ENCODE measurements at regions not wholly inside any gene's neighbourhood (a gene's known extent, or its start where the extent isn't known, plus 50 kb on each side); places are given as distances from the start of the nearest gene placed in this dataset.

DNA sequence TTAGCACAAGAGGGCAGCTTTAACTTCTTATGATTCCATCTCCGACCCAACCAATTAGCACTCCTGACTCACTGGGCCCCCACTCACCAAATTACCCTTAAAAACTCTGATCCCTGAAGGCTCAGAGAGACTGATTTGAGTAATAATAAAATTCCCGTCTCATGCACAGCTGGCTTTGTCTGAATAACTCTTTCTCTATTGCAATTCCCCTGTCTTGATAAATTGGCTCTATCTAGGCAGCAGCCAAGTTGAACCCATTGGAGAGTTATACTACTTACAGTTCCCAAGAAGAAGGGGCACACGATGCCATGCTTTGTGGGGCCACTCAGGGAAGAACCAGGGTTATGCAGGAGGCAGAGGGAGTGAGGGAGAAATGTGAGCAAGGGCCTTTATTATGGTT lies 632.8 kb downstream of the TSN start:
- DNase-seq (ENCODE audit: low read depth) = no peak

DNA sequence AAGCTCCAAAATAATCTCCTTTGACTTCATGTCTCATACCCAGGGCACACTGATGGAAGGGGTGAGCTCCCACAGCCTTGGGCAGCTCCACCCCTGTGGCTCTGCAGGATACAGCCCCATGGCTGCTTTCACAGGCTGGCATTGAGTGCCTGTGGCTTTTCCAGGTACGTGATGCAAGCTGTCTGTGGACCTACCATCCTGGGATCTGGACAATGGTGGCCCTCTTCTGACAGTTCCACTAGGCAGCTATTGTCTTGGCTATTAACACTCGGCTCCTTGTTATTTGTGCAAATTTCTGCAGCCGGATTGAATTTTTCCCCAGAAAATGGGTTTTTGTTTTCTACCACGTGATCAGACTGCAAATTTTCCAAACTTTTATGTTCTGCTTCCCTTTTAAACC lies 634.2 kb downstream of the TSN start:
- no peak for DNase-seq (ENCODE audit: low read depth)

DNA sequence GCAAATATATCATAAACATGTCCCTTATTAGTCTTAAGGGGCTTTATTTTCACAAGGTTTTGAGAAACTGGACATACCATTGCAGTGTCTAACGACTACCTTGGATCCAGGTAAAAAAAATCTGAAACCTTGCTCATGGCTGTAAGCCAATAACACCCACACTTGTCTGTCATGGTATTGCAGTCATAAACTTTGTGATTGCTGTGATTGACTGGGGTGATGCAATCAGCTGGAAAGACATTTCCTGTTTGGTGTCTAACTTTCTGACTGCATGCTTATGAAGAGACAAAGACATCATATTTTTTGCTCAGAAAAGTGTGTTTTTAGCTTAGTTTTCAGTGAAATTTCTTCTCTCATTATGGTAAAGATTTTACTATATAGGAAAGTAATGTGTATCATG lies 635.0 kb downstream of the TSN start:
- no peak for DNase-seq (ENCODE audit: low read depth)

DNA sequence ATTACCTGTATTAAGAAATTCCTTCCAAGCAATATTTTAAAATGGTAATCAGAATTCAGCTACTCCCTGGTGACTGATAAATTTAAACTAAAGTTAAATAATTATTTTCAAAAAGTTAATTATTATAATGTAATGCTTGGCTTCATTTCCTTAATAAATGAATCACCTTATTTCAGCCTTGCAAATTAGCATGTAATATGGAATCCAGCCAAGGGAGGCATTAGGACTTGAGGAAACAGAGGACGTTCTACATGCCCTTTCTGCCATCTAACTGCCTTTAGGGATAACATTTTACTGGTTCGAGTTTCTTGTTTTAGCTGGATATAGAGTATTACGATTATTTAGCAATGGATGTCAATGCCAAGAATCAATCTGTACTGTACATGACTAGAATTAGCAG lies 636.3 kb downstream of the TSN start:
- no peak for DNase-seq (ENCODE audit: low read depth)

DNA sequence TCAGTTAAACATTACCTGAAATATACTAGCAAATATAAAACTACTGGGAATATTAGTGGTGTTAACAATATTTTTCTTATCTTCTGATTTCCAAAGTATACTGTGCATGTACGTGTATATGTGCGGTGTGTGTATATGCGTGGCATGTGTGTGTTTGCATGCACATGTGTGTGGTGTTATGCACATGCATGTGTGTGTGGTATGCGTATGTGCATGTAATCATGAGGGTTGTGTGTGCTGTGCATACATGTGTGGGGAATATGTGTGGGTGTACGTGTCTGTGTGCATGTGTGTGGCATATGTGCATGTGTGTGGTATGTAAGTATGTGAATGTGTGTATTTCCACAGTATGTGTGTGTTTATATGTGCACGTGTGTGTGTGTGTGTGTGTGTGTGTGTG lies 640.2 kb downstream of the TSN start:
- no peak for DNase-seq (ENCODE audit: low read depth)

DNA sequence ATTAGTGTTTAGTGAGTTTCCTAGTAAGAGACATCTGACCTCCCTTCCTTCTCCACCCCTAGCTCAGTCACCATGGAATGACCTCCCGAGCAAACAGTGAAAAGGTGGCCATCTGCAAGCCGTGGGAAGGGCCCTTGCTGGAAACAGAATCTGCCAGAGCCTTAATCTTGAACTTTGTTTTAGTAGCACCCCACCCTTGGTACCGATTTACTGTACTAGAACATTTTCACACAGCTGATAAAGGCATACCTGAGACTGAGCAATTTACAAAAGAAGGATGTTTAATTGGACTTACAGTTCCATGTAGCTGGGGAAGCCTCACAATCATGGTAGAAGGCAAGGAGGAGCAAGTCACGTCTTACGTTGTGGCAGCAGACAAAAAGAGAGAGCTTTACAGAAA lies 655.8 kb downstream of the TSN start:
- DNase-seq (ENCODE audit: low read depth) = no peak

DNA sequence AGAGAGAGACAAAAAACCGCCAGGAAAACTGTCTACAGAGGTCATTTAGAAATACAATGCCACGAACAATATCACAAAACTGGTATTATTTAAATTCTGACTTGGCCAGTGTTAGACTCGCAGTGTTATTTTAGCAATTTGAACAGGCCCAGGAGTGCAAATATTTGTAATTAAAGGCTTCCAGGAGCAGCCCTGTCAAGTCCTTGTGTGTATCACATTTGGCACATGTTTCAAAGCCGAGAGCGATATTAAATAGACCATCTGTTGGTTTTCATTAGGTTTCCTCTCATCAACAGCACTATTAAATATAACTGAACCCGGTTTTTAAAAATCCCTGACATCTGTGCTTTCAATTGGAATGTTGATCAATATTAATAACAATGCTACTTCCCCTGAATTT lies 656.9 kb downstream of the TSN start:
- no peak for DNase-seq (ENCODE audit: low read depth)

DNA sequence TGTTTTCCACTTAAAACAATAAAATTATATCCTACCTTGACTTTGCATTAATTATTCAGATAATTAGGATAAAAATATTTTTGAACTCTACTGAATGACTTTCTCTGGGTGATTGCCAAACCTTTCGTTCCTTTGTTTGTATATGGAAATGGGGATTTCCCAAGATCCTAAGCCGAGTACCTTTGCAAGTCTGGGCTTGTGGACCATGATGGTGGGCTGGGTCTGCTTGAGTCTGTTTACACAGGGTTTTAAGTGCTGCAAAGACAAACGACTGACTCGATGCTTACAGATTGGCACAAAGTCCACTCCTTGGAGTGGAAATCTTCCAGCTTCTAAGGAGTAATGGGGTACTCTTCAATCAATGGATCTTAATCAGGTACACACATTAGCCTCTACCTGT lies 659.5 kb downstream of the TSN start:
- DNase-seq (ENCODE audit: low read depth) = no peak

DNA sequence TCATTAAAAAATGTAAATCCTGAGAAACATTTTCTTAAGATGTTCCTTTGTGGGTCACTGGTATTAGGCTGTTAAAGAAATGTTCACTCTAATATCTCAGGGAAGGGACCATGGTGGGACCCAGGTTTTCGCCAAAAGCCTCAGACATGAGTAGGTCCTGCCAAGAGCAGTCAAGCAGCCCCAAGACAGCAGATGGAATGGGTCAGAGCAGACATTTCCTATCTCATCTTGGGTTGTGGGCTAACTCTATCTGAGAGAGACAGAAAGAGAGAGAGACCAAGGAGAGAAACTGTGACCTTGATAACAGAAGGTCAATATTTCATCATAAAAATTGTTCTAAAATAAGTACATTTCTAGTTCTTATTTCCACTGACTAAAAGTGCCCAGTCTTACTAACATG lies 661.7 kb downstream of the TSN start:
- DNase-seq (ENCODE audit: low read depth) = no peak

DNA sequence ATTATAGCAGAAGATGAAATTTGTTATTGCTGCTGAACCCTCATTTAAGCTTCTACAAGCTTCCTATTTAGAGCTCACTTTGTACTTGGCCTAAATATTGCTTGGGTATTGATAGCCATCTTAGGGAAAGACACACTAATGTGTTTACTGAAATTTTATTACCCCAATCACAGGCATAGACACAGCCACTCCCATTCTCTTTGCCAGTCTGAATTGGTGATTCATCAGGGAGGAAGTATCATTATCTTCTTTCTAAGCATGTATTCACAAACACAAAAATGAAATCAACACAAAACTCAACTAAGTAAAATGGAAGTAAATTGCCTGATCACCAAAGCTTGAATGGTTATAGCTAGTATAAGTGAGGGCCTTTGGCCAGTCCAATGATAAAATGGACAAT lies 666.3 kb downstream of the TSN start:
- no peak for DNase-seq (ENCODE audit: low read depth)

DNA sequence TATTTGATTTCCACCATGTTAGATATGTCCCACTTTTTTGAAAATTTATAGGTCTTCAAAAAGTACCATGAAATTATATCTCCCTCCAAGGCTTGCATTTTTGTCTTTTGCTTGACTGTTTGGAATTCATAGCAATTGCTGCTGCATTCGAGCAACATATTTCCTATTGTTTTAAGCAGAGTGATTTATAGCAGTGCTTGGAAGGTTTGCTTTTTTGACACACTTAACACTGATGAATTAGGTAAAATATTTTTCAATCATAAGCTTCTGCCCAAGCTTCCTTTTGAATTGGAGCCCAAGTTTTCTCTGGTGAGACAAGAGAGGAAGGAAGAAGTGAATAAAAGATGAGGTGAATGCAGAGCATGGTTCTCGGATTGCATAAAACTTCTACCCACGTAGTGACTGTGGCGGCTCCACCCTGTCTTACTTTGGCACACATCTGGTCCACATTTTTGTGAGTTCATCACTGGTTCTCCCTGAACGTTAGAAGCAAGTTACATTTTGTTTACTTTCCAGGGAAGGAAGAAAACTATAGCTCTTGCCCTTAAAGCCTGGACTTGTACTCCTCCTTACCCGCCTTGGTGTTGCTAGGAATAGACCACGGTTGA lies 667.0 kb downstream of the TSN start:
- no peak for DNase-seq (ENCODE audit: low read depth)

DNA sequence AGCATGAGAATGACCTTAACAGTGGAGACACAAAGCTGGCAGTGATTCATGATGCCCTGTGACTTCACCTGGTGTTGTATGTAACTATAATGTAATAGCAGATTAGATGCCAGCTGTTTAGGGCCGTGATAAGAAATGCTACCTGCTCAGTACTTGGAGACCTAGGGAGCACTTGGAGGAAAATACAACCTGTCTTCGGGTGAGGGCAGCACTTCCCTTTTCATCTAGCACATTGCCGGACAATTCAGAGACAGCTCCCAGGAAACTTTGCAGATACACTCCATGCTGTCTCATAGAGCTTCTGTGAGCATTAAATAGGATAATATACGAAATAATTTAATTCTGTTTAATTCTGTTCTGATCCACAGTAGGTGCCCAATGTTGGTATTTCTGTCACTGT lies 668.5 kb downstream of the TSN start:
- no peak for DNase-seq (ENCODE audit: low read depth)

DNA sequence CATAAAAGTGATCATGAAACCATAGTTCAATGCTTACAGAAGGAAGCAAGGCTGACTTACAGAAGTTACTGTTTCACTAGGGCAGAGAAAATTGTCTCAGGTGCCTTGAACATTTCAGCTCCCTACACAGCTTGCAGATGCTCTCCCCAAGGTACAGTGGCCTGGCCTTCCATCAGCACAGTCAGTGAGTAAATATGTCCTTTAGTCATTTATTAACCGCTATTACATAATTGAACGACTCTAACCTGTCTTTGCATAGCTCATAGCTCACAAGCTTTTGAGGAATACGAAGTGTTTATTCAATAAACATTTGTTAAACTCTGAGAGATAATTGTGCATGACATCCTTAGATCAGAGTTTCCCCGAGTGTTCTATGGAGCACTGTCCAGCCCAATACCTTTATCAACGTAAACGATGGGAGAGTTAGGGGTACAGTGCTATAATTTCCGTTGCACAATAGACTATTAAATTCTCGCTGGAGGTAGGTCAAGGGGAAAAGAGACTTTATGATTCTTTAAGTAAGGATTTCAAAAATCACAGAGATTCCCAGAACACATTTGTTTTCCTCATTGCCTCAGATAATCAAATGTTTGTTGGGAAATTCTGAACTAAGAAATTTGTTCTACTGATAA lies 677.8 kb downstream of the TSN start:
- no peak for DNase-seq (ENCODE audit: low read depth)

DNA sequence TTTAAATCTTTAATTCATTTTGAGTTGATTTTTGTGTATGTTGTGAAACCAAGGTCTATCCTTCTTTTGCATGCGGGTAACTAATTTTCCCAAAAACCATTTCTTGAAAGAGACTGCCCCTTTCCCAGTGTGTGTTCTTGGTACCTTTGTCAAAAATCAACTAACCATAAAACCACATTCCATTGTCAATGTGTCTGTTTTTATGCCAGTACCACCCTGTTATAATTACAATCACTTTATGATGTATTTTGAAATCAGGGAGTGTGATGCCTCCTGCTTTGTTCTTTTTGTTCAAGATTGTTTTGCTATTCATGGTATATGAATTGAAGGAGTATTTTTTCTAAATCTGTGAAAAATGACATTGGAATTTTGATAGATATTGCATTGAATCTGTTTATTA lies 689.6 kb downstream of the TSN start:
- no peak for DNase-seq (ENCODE audit: low read depth)

DNA sequence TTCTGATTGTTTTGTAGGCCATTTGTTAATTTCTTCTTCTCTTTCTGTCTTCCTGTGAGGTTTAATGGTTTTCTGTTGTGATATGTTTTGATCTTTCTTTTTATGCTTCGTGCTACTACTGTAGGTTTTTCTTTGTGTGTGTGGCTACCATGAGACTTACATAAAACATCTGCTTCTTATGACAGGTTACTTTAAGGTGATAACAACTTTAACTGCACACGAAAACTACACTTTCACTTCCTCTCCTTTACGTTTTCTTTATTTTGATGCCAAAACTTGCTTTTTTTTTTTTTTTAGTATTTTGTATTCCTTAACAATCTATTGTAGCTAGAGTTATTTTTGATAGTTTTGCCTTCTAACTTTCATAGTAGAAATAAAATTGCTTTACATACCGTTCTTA lies 691.3 kb downstream of the TSN start:
- no peak for DNase-seq (ENCODE audit: low read depth)

DNA sequence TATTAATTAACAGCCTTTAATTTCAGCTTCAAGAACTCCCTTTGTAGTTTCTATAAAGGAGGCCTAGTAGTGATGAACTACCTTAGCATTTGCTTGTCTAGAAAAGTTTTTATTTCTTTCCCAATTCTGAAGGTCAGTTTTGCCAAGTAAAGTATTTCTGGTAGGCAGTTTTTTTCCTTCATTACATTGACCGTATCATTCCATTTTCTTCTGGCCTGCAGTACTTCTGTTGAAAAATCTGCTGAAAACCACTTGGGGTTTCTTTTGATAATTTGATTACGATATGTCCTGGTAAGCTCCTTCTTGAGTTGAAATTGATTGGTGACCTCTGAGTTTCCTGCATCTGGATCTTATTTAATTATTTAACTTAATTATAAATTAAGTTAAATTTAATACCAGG lies 691.8 kb downstream of the TSN start:
- DNase-seq (ENCODE audit: low read depth) = no peak

DNA sequence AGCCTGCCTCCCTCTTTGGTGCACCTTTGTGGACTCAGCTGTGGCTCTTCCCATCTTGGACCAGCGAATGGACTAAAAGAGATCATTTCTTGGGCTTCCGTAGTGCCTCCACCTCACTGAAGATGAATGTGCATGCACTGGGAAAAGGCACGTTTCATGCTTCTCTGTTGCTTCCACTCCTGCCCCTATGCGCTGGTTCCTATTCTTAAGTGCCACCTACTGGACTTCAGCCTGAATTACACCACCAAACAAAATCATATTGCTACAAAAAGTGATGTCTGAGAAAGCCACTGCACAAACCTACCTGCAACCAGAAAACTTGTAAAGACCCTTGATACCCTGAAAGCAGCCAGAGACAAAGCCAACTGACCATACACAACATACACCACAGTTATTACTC lies 695.6 kb downstream of the TSN start:
- no peak for DNase-seq (ENCODE audit: low read depth)

DNA sequence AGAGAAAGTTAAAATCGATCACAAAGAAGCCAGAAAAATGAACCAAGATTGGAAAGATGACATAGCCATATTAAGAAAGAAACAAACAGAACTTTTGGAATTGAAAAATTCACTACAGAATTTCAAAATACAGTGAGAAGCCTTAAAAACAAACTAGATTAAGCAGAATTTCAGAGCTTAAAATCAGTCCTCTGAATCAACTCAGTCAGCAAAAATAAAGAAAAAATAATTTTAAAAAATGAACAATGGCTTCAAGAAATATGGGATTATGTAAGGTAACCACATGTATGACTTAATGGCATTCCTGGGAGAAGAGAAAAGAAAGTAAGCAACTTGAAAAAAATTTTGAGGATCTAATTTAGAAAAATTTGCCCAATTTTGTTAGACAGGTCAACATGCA lies 696.2 kb downstream of the TSN start:
- no peak for DNase-seq (ENCODE audit: low read depth)

DNA sequence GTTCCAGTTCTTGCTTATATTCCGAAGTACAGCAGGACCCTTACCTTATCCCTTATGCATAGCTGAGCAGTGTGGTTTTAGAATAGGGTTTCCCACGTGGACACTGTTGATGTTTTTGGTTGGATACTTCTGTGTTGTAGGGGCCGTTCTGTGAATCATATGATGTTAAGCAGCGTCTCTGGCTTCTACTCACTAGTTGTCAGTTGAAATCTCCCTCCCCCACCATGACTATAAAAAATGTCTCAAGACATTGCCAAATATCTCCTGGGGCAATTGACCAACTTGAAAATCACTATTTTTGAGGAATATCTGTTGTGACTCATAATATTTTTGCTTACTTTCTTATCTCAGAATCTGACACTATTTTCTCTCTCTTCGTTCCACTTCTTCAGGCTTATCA lies 713.7 kb downstream of the TSN start:
- DNase-seq (ENCODE audit: low read depth) = no peak

DNA sequence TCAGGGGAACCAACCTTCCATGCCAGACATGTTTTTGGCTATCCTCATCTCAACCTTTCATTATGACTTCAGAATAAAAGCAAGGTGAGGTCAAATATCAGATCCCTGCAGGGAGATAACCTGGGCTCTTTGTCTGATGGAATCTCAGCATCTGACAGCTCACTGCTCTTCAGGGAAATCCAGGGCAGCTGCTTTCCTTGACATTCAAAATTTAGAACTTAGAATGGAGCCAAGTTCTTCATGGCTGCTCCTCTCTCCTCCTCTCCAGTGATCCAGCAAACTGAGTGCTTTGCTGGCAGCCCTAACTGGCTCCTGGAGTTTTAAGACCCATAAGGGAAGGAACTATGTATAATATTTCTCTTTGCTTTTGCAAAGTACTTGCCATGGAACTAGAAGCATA lies 716.3 kb downstream of the TSN start:
- no peak for DNase-seq (ENCODE audit: low read depth)

DNA sequence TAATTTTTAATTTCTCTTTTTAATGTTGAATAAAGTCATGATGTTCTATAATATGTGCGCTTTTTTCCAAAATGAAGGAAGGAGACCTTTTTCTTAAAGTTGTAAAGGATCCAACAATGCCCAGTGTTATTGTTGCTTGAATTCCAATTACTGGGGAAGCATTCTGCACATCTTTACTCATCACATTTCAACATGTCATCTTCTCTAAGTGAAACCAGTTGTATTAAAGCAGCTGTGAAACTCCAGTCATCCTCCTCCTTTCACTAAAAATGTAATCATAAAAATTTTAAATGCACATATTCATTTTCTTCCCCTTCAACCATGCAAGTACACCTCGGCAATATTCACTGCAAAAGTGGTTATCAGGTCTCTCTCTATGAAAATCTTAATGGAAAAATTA lies 722.7 kb downstream of the TSN start:
- no peak for DNase-seq (ENCODE audit: low read depth)

DNA sequence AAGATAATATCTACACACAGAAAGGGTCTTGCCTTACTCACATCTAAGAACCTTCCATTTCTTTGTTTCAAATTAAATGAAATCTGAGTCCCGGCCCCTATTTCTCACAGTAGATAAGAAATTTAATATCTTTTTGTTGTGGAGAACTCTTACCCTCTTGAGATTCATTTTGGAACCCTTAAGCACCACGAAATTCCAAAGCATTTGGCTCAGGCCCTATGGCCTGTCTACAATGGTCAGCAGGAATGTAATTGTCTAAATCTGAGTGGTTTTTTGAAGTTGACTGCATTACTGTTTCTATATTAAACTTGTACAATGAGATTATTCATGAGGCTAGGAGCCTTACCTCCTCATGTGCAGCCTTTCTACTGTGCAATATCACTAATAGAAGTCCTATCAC lies 723.3 kb downstream of the TSN start:
- DNase-seq (ENCODE audit: low read depth) = no peak

DNA sequence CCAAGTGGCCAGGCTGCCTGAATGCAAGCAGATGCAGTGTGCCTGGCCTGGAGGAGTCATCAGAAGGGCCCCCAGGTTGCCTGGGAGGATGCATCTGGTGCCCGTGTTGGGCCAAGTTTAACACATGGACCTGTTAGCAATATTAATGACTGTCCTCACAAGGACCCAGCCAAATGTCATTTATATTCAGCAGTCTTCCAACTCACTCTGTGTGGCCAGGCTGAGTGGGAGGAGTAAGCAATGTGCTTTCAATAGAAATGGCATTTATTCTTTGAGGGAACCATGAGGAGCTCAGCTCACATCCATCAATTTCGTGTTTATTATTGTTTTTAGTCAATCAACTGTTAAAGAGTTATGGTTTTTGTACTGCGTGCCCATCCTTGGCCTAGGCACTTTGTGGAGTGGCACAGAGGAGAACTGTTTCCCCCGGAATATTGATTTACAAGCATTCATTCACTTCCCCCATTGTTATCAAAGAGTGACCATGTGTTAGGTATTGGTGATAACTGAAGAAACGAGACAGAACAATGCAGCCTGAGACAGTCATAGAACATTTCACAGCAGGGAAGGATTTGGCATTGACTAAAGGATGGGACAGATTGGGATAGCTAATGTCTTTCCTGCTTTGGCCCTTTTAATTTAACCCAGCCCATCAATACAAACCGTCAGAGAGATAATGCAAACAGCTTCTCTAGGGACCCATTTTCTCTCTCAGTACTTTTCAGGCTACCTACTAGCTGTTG lies 725.2 kb downstream of the TSN start:
- no peak for DNase-seq (ENCODE audit: low read depth)

DNA sequence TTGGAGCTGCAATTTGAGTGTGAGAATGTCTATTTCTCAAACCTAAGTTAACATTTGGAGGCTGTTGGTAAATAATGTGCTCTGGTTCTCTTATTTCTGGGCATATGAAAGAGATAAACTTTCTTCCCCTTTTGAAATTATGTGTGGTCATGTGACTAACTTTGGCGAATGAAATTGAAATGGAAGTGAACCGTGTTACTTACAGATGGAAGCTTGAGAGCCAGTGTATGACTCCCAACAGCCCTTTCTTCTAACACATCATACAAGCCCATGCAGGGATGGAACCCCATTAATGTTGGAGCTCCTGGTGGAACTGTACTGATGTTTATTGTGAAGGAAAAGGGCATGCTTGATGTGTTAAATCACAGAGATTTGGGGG lies 725.8 kb downstream of the TSN start:
- no peak for DNase-seq (ENCODE audit: low read depth)

Data from LHCN-M2 (cell line).